Activated naive CD4-positive, alpha-beta T cell (primary cell): ENCODE measurements at regions not wholly inside any gene's neighbourhood (a gene's known extent, or its start where the extent isn't known, plus 50 kb on each side); places are given as distances from the start of the nearest gene placed in this dataset.
"Not testable (repeated sequence)": the region's sequence is repeated elsewhere in the genome, so short reads cannot be mapped to it uniquely, and the experiment has no call there.

Experiments
- DNase-seq, 4 experiments: peaks; one replicate each; lab custom pipeline; 2025; lab: John Stamatoyannopoulos, UW

DNA sequence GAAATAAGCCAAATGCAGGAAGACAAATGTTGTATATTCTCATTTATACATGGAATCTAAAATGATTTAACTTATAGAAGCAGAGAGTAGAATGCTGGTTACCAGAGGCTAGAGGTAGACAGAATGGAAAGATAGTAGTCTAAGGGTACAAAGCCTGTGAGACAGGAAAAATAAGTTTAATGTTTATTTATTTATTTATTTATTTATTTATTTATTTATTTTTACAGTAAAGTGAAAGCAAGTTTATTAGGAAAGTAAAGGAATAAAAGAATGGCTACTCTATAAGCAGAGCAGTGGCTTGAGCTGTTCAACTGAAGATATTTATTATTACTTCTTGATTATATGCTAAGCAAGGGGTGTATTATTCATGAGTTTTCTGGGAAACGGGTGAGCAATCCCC is 203.2 kb downstream of the LAS1L start:
- DNase-seq = no peak

DNA sequence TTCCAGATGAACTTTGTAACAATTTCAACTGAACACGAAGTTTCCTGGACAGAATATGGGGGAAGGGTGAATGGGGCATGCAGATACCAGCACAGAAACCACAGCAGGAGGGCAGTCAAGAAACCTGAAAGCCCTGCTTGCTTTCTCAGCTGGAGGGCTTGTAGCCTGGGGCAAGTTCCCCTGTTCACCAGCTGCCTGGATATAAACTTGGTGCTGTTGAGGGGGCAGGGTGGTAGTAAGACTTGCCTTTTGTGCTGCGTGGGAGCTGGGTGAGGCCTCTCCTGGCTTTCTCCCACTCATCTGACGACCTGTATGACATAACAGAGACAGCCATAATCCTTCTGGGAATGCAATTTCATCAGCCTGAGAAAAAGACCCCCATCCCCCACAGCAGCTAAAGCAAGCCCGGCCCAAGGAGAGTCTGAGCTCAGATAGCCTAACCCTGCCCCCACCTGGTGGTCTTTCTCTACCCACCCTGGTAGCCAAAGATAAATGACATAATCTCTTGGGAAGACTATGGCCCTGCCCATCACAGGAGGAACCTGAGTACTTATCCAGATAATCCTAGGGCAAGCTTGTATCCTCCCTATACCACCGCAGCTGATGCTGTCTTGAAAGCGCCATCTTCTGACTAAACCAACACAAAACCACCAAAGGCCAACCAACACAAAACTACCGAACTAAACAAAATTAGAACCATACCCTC is 234.3 kb downstream of the LAS1L start:
- DNase-seq = no peak

GRCh38 chrX:65282905-65283304 is 251.7 kb downstream of the LAS1L start:
- not testable (repeated sequence) for DNase-seq

DNA sequence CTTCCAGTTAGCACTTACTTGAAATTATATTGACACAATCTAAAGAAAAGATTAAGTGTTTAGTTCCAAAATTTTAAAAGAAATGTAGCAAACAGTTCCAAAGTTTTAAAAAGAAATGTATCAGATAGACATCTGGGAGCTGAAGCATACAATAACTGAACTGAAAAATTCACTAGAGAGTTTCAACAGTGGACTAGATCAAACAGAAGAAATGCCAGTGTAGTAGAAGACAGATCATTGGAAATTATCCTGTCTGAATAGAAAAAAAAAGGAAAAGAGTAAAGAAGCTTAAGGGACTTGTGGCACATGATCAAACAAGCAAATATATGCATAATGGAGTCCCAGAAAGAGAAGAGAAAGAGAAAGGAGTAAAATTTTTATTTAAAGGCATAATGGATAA is 261.4 kb downstream of the LAS1L start:
- no peak for DNase-seq

- no peak for DNase-seq
These were observed 268.1 kb downstream of the LAS1L start for GRCh38 chrX:65266482-65266881.

GRCh38 chrX:65253817-65254216 is 277.6 kb upstream of the ZC4H2 start:
- DNase-seq = no peak

GRCh38 chrX:65241059-65241721 is 264.9 kb upstream of the ZC4H2 start:
- DNase-seq = no peak

- DNase-seq = no peak
These were observed 227.3 kb upstream of the ZC4H2 start for GRCh38 chrX:65203545-65203944.

- DNase-seq = no peak
These were observed 220.6 kb upstream of the ZC4H2 start for GRCh38 chrX:65196758-65197360.

DNA sequence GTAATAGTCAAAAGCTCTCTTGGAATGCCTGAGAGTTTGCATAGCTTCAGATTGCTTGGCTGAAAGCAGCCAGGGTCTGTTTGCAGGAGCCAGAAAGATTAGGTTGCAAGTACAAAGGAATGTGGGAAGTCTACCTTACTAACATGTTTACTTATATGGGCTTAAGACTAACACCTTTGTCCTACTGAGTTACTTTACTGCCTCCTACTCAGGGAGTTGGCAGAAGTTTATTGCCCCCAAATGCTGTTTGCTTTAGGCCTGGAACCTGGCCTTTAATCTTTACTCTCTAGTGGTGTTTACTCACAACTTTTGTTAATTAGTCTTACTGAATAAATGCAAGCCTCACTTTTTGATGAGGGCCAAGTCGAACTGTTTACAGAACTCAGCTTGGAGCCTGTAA is 219.4 kb upstream of the ZC4H2 start:
- DNase-seq = no peak

DNA sequence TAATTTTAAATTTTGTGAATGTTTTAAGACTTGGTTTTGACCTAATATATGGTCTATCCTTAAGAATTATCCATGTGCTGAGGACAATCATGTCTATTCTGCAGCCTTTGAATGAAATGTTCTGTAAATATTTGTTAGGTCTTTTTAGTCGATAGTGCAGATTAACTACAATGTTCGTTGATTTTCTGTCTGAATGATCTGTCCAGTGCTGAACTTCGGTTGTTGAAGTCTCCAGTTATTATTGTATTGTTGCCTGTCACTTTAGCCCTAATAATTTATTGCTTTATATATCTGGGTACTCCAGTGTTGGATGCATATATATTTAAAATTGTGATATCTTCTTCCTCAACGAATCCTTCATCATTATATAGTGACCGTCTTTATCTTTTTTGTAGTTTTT is 218.3 kb upstream of the ZC4H2 start:
- DNase-seq = no peak

GRCh38 chrX:65163325-65163724 is 187.1 kb upstream of the ZC4H2 start:
- DNase-seq = not testable (repeated sequence)

DNA sequence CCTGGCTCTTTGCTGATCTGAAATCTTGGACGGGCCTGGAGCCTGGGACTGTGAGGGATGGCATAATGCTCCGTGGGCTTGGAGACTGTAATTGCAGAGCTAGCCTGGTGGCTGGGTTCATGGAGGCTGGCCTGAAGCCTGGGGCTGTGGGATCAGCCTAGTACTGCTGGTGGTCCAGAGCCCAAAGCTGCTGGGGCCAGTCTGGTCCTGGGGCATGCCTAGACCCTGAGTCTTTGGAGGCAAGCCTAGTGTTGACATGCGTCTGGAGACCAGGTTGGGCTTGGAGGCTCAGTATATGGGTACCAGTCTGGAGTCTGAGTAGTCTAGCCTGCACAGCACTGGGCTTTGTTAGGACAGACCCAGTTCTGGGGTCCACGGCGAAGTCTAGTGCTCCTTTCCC is 172.0 kb upstream of the ZC4H2 start:
- no peak for DNase-seq

DNA sequence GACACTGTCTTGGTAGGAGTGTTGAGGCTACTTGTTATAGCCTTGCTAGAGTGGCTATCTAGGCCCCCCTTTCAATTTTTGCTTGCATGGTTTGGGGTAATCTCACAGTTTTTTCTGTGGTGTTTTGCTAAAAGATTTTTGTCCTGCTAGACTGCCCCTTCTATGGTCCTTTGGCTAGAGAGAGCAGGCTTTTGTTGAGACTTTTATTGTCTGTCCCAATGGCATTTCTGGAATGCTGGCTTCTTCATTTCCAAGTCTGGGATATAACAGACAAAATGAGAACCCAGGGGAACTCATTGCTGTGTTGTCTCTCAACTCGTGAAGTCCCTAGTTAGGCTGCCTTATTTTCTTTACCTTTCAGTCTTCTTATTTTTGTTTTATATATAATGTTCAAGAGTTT is 160.2 kb upstream of the ZC4H2 start:
- DNase-seq = no peak

DNA sequence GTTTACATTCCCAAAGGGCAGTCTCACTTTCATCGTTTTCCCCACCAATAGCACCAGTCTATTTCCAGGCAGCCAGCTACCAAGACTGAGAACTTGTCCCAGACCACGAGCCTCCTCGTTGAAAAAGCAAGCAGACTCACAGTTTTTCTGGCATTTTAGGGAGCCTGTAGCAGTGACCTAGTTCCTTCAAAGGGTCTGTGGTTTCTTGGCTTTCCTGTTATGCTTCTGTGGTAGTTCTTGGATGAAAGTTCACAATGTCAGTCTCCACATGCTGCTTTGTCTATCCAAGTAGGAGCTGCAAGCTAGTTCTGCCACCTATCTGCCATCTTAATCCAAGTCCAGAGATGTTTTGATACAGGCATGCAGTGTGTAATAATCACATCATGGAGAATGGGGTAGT is 151.6 kb upstream of the ZC4H2 start:
- no peak for DNase-seq

DNA sequence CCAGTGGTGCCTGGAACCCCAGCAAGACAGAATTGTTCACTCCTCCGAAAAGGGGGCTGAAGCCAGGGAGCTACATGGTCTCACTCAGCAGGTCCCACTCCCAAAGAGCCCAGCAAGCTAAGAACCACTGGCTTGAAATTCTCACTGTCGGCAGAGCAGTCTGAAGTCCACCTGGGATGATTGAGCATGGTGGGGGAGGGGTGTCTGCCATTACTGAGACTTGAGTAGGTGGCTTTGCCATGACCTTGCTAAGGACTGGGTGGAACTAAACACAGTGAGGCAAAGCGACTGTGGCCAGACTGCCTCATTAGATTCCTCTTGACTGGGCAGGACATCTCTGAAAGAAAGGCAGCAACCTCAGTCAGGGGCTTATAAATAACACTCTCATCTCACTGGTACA is 122.6 kb upstream of the ZC4H2 start:
- DNase-seq = no peak

DNA sequence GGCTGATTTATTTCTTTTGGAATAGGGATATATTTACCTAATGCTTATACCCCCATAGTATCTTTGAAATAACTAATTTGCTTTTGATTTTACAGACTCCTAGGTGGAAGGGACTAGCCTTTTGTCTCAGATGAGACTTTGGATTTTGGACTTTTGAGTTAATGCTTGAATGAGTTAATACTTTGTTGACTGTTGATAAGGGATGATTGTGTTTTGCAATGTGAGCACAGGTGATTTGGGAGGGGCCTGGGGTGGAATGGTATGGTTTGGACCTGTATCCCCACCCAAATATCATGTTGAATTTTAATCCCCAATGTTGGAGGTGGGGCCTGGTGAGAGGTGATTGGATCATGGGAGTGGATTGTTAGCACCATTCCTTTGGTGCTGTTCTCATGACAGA is 117.4 kb upstream of the ZC4H2 start:
- DNase-seq = no peak

DNA sequence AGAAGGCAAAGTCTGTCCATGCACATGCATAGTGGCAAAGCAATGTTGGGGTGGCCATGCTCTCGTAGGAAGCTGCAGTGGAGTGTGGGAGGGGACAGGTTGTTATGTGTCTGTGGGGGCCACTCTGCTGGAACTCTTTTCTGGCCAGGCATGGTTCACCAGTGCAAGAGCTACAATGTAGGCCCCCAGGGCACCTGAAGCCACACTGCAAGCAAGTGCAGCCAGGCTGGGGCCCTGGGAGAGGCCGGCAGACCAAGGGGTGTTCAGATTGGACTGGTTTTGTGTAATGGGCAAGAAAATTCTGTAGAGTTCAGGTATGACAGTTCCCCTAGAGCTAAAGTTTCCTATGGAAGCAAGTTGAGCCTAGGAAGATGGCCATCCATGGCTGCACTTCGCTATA is 97.0 kb upstream of the ZC4H2 start:
- no peak for DNase-seq

- no peak for DNase-seq
These were observed 96.3 kb upstream of the ZC4H2 start for GRCh38 chrX:65072590-65072989.

GRCh38 chrX:65058626-65059025 is 82.4 kb upstream of the ZC4H2 start:
- DNase-seq = not testable (repeated sequence)

- no peak for DNase-seq
These were observed 68.8 kb upstream of the ZC4H2 start for GRCh38 chrX:65045001-65045400.

DNA sequence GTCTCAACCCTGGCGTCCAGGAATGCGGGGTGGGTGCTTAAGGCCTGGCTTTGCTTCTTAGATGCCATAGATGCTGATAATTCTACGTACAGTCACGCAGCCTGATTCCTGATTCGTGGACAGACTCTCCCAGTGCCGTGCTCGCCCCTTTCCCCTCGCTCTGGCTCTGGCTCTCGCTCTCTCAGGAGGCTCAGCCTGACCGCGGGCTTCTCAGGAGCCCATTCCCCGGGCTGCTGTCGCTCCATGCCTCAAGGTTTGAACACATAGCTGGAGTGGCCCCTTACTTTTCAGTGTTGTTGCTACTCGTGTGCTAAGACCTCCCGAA is 59.2 kb upstream of the ZC4H2 start:
- DNase-seq = no peak

GRCh38 chrX:65034668-65035445 is 58.6 kb upstream of the ZC4H2 start, which contains the start of gene ZC3H12B:
Gene ZC3H12B, plus strand, starts transcription at chrX:65034826.
- DNase-seq = peak; percentile 49 to 75 (median 54)
